Fibroblast of skin of abdomen (primary cell): ENCODE measurements at regions not wholly inside any gene's neighbourhood (a gene's known extent, or its start where the extent isn't known, plus 50 kb on each side); places are given as distances from the start of the nearest gene placed in this dataset.
"Not testable (repeated sequence)": the region's sequence is repeated elsewhere in the genome, so short reads cannot be mapped to it uniquely, and the experiment has no call there.

Experiments used
- DNase-seq: peaks from one replicate; pipeline ENCODE4 v3.0.0-alpha.2; 2013

DNA sequence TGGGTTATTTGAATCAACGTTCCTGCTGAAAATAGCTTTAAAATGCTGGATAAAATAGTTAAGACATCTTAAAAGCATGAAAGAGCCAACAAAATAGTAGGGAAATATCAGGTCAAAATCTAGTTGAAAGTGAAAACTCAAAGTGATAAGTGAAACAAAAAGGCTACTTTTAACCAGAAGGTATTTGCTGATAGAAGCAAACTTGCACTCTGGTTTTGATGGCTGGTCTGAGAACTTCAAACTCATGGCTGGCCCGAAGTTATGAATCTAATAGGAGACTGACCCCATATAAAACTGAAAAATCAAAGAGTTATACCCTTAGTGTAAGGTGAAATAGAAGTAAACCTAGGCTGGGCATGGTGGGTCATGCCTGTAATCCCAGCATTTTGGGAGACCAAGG is 66.3 kb upstream of the HOXC13 start:
- DNase-seq, result no peak

GRCh38 chr12:53877961-53878360 is 60.7 kb upstream of the HOXC13 start:
- not testable (repeated sequence) for DNase-seq

DNA sequence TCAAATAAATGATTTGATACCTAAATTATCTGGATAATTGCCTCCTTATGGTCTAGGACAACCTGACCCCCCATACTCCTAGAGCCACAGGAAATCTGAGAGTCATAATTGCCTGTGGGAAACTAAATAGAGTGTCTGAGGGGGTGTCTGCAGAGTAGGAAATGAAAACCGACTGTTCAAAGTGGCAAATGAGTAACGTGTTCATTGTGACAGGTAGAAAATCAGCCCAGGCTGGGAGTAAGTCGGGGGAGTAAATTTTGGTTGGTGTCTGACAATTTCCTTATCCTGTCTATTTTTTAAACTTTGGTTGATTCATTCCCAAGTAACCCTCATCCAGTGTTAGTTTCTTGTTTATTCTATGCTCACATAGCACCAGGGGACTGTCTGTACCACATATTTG is 51.6 kb upstream of the HOXC13 start:
- no peak for DNase-seq

GRCh38 chr12:53887881-53888280 is 50.8 kb upstream of the HOXC13 start:
- no peak for DNase-seq
